CD4-positive, alpha-beta T cell treated with Interleukin-6 for 4 hours (primary cell): ENCODE measurements at regions not wholly inside any gene's neighbourhood (a gene's known extent, or its start where the extent isn't known, plus 50 kb on each side); places are given as distances from the start of the nearest gene placed in this dataset.

Experiments used
- DNase-seq: peaks from one replicate; pipeline ENCODE4 v3.0.0-alpha.2; 2020; ENCODE audit warnings: mixed read lengths

GRCh38 chr5:88144219-88145001 is 124.2 kb downstream of the TMEM161B start:
- no peak for DNase-seq

GRCh38 chr5:88143693-88144218 is 124.9 kb downstream of the TMEM161B start:
- no peak for DNase-seq

DNA sequence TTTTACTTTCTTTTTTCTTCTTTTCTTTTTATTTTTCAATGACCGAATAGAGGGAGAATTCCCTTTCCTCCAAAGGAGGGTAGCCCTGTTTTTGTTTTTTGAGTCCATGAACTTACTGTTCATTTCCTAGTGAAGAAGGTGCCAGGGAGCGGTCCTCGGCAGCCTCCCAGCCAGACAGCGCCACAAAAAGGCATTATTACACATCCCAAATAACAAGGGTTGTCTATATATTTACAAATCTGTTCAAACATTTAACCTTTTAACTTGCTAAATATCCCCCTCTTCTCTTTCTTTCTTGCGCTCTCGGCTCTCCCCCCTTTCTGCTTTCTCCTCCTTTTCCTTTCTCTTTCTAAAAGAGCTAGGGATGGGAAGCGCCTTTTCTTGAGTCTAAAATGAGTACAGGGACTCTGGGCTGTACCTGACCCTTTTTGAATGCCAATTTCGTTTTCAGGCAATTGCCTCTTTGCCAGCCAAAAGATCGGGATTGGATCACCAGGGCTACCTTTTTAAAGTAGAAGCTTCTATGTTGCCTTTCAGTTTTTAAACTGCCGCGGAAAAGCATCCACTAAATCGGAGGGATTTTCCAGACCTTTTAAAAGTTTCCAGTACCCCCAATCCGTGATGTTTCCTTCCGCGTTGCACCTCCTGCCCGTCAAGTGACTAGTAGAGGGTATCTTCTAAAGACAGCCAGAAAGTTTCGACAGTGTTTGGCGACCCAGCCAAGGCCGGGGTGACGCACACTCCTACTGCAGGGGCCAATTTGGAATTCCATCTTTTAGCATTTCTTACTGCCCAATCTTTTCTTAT is 125.6 kb downstream of the TMEM161B start:
- DNase-seq = no peak

GRCh38 chr5:88142636-88142885 is 126.1 kb downstream of the TMEM161B start:
- no peak for DNase-seq

DNA sequence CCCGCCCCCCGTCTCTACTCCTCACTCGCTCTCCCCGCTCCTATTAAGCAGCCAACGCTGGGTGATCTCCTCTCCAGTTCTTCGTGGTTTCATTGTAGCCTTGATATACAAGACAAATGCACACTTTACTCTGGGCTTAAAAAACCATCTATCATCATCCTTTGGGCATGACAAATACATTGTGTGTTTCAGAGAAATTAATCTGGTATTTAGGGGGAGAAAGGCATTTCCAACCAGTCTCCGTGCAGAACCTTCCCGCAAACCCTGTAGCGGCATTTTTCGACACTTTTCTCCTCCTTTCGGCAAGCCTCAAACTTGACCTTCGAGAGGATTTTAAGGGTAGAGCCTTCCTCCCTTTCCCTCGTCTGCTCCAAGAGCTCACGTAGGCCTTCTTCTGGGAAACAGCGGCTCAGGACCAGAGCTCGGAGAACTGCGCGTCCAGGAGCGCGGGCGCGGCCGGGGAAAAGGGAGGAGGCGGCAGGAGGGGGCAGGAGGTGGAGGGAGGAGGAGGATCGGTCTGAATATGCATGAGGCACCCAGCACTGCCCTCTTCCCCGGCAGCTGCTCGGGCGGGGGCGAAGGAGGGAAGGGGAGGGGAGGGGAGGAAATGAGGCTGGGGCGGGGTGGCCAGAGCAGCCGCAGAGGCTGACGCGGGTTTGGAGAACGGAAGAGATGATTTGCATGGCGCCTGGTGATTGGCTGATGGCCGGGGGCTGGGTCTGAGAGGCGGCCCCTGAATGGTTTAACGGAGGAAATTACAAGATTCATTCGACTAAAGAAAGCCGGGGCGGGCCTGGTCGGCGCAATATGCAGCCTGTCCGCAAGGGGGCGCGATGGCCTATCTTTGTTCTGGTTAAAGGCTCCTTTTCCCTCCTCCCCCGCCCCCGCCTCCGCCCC is 127.5 kb downstream of the TMEM161B start:
- DNase-seq = peak; percentile 63

DNA sequence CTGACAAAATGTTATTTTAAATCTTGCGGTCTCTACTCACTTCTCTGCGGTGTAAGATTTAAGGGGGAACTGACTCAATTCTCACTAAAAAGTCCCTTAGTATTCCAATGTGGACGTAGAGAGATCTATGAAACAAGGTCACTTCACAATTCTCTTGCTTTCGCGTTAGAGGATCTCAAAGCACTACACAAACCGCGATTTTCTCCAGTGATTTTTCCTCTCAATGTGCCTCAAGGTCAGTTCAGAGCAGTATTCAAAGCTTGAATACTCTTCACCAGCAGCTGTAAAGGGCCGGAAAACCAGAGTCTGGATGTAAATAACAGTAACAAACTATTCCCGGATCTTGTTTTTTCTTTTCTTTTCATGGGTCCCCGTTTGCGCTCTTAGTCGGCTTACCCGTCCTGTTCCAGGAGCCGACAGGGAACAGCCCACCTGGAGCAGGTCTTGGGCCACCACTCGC is 128.2 kb downstream of the TMEM161B start:
- DNase-seq = no peak

DNA sequence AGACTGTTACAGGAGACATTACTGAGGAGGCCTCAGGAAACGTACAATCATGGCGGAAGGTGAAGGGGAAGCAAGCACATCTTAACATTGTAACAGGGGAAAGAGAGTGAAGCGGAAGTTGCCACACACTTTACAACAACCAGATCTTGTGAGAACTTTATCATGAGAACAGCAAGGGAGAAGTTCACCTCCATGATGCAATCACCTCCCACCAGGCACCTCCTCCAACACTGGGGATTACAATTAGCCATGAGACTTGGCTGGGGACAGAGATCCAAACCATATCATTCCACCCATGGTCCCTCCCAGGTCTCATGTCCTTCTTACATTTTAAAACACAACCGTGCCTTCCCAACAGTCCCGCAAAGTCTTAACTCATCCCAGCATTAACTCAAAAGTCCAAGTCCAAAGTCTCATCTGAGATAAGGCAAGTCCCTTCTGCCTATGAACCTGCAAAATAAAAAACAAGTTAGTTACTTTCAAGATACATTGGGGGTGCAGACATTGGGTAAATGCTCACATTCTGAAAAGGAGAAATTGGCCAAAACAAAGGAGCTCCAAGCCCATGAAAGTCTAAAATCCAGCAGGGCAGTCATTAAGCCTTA is 138.3 kb downstream of the TMEM161B start:
- no peak for DNase-seq

GRCh38 chr5:88128813-88129212 is 139.8 kb downstream of the TMEM161B start:
- no peak for DNase-seq

GRCh38 chr5:88119535-88120125 is 149.0 kb downstream of the TMEM161B start:
- no peak for DNase-seq

DNA sequence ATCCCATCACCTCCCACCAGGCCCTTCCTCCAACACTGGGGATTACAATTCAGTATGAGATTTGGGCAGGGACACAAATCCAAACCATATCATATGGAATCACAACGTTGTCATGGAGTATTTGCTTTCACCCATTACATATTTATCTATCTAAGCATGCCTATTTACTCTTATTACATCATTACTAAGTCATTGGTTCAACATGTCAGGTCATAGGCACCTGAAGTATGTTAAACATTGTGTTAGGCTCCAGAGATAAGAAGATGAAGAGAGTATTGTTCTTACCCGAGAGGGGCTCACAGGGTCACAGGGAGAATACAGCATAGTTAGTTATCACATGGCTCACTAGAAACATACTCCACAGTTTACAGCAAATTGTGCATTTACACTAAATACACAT is 150.5 kb downstream of the TMEM161B start:
- no peak for DNase-seq

DNA sequence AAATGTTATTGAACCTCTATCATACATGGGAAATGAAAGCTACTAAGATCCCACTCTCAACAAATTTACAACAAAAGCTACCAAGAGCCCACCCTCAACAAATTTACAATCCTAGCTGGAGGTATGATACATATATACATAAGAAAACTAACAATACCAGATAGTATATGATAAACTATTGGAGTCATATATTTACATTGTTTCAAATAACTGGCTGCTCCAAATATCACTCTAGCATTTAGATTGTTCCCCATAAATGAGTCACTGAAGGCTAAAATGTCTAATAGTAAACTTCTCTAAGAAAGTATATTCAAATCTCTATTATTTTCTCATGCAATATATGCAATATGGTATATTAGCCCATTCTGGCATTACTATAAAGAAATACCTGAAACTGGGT is 151.1 kb downstream of the TMEM161B start:
- DNase-seq = no peak

DNA sequence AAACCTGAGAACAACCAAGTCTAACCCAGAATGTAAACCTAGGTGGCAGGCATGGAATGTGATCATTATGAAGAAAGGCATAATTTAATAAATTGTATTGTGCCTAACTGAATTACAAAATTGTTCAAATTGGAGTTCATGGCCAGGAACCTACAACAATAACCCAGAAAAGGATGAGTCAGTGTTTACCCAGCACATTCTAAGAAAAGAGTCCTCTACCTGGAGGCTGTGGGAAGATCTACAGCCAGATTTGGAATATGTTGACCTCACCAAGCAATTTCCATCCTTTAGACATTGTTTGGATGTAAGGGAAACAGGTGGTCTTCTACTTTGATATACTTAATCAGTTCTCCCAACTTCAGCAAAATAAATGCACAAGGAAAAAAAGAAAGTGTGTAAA is 152.2 kb downstream of the TMEM161B start:
- no peak for DNase-seq

GRCh38 chr5:88115211-88115610 is 153.4 kb downstream of the TMEM161B start:
- DNase-seq = no peak

DNA sequence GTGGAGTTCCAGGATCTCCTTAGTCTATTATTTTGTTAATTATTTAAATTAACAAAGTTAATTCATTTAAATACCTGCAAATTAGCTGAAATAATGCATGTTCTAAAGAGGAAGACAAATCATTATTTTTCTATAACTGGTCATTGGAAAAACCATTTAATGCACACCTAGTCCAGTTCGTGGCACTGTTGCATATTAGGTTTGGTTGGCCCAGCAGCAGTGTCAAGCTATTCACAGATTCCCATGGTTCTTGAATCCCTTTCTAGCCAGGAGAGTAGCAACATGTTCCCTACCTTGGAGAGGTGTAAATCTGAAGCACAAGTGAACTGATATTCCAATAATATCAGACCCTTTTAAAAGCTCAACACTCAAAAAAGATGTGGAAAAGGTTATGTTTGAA is 155.2 kb downstream of the TMEM161B start:
- no peak for DNase-seq

DNA sequence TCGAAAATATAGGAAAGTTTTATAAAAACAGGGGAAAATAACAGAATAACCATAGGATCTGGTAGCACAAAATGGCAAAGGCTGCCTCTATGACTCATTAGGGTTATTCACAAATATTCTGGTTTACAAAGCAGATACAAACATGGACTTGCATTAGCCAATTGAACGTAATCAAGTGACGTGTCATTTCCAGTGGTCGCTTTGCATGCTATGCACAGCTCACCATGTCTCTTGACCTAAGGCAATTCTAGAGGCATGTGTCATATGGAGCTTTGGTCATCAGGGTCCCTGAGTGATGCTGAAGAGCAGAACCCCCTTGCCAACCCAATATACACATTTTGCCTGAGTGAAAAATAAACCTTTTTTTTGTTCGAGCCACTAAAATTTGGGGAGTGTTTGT is 158.8 kb downstream of the TMEM161B start:
- DNase-seq = no peak

DNA sequence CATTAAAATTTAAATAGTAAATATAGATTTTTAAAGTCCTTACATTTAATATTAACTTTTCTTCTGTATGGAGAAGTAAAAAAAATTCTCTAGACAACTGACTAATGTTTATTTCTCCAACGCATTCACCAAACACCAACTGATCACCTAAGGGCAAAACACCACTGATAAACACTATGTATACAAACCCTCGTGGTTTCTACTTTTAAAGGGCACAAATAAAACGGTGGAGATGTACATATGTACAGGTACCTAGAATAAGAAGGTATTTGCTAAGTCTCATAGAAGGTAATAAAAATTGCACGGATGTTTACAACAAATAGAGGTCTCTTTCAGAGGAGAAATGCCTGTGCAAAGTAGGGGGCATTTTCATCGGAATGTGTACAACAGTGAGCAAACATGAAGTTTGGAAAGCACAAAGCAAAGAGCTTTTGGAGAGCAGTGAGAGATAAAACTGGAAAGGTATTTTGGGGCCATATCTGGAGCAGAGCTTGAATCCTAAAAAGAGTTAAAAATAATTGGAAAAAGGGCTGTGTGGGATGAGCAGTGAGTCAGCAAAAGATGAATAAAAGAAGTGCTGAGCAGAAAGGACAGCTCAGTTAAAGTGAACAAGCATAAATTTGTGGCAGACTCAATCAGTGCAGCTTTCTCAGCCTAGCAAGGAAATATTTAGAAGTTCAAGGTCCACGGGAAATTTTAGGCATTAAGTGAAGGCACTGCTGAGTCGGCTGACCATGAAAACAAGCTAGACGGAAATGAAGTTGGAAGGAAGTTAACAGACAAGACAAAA is 160.0 kb downstream of the TMEM161B start:
- no peak for DNase-seq

- DNase-seq = no peak
These were observed 173.6 kb downstream of the TMEM161B start for GRCh38 chr5:88094906-88095496.

DNA sequence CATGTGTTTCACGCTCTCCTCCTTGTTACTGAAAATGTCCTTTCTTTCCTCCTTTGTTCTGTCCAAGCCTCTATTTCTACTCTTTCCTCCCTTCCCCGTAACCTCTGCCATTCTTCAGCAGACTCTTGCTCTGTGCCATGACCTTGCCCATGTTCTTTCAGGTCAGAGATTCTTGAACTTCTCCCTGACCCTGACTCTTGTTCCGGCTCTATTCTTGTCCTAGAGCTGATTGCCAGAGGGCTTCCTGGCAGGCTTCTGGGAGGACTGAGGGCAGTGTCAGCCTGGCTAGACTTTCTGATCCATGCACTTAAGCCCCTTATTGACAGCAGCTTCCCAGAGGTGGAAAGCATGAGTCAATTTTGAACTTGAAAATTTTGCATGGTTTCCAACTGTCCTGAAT is 174.2 kb downstream of the TMEM161B start:
- DNase-seq = no peak

GRCh38 chr5:88093765-88094164 is 174.9 kb downstream of the TMEM161B start:
- no peak for DNase-seq

GRCh38 chr5:88092958-88093605 is 175.6 kb downstream of the TMEM161B start:
- no peak for DNase-seq

DNA sequence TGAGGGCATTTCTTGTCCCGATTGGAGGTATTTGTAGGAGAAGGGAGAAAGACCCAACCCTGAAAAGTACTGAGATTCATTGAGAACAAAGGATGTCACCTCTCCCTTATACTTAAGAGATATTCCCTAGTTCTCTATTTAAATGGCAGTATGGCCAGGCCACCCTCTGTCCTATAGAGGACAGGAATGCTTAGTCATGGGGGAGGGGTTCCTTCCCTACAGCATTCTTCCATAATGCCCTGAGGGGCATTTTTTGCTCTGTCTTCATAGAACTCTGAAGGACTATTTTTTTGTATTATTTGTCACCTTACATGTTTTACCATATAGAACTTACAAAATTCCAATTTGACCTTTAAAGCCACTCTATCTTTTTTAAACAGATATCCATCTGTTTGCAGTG is 176.3 kb downstream of the TMEM161B start:
- no peak for DNase-seq
